GM21528 (cell line): ENCODE measurements at regions not wholly inside any gene's neighbourhood (a gene's known extent, or its start where the extent isn't known, plus 50 kb on each side); places are given as distances from the start of the nearest gene placed in this dataset.
"Not testable (repeated sequence)": the region's sequence is repeated elsewhere in the genome, so short reads cannot be mapped to it uniquely, and the experiment has no call there.

ENCODE experiments used
- ATAC-seq: cut with Tn5 transposase; IDR thresholded peaks from one replicate; pipeline ENCODE4 v1.9.1; 2021; ENCODE audit warnings: mild to moderate bottlenecking, moderate library complexity; ENCODE audit not compliant: unreplicated experiment, low FRiP score

DNA sequence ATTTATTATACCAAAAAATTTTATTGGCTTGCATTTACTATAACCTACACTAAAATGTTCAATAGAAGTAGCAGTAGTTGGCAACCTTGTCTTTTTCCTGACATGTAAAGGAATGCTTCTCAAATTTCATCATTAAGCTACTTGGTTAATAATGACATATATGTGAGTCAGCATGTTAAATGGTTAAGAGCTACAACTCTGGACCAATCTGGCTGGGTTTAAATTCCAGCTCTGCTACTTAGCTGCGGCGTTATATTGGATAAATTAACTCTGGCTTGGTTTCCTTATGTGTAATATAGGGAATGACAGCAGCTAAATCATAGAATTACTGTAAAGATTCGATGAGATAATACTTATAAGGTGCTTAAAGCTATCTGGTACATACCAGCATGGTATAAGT lies 53.7 kb upstream of the OTOGL start:
- no peak for ATAC-seq

DNA sequence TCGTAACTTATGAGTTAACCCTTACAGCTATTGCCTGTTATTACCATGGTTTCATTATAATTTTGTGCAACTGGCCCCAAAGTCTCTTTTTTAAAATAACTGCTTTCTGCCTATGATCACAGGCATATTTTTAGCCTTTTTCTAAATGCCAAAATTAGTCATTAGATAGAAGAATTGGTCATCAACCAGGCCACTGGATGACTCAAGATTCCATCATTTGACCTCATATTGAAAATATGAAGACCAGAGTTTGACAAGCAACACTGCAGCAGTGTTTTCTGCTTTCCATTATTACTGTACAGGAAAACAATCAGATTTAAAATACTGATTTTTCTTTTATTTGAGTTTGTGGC lies 54.7 kb upstream of the OTOGL start:
- ATAC-seq, result no peak

DNA sequence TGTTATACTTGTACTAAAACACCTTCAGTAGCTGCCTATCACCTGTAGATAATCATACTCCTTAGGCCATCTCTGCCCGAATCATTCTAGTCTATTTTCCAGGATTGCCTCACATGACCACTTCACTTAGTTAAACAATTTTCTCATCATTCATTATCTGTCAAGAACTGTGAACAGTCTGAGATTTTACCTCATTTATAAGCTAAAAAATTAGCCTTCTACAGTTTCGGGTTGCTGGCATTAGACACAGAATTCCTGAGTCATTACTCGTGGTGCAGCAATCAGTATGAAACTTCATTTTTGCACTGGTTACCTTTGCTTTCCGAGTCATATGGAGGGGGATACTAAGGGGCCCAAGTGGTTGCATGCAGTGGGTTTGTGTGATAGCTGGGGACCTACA lies 57.6 kb upstream of the OTOGL start:
- no peak for ATAC-seq

DNA sequence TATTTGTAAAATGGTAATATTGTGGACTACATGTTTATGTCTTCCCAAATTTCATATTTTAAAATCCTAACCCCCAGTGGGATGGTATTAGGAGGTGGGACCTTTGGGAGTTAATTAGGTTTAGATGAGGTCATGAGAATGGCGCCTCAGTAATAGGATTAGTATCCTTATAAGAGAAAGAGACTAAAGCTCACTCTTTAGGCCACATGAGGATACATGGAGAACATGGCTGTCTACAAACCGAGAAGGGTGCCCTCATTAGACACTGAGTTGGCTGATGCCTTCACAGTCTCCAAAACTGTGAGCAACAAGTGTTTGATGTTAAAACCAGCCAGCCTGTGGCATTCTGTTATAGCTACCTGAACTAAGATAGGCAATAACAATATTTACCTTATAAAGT lies 58.3 kb upstream of the OTOGL start:
- no peak for ATAC-seq

DNA sequence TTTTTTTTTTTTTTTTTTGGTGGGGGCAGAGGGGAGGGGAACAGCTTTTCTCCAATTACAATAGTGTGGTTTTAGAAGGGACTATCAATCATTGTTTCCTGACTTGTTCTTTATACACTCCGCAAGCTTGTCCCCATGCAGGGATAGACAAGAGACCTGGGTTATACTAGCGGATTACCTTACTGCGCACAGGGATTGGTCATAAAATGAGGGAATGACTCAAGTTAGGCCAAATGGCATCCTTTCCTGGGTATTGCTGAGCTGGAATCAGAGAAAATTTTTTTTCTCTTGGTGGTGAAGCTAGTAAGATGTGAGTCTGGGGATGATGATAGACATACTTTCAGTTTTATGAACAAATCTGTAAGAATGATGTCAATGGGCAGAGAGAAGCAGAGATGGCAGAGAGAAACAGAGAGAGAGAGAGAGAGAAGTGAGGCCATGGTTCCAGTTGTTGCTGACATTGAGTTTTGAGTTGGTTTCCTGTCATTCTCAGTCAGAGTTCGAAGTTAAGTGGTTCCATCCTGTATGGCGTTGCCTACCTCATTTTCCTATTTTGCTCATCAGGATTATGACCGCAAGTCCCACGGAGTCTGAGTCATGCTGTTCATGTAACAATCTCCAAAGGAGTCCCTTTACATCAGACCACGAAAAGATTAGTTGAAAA lies 59.1 kb upstream of the OTOGL start:
- no peak for ATAC-seq

DNA sequence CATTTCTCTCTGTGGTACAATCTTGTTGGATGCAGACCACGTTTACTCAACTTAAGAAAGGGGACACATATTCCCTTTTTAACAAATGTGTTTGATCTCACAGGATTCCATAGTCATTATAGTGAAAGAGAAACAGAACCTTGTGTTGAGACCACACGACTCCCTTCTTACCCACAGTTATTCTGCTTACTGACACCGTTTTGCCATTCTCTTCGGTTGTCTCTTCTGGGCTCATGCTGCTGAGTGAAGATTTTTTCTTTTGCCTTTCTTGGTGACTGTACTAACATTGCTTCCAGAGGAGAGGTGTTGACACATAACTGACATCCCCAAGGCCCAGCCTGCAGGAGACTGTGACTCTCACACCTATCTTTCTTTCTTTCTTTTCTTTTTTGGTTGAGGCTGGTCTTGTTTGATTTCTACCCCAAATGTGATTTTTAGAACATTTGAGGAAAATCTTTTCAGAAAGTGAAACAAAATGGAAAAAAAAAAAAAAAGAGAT lies 61.2 kb upstream of the OTOGL start:
- ATAC-seq, result no peak

DNA sequence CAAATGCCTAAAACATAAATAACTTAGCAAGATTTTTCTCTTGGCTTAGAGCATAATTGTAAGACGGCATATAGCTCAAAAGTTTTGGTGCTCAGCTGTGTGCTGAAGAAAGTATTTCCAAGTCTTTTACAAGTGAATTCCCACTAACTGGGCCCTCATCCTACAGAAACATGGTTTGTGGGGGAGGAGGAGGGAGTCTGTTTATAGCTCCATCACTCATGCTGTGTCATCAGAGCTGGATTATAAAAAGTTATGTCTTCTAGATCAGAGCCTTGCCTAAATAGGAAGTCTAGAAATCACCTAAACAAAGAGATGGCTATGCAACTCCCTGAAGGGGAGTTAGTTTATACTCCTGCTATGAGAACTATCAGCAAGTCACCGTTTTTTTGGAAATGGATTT lies 65.9 kb upstream of the OTOGL start:
- ATAC-seq, result no peak

DNA sequence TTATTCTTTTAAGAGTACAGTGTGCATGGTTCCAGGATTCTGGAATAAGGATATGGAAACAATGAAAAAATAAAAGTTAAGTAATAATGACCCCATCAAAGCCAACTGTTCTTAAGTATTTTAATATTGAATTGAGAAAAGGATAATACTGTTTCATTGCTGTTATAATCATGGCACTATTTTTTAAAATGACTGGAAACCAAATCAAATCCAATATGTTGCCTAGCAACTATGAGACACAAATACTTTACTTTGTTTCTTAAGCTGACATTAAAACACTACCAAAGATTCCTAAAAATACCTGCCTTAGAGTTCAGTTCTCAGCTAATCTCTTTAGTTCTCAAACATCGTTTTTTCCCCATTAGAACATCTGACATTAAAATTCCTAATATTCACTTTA lies 66.4 kb upstream of the OTOGL start:
- no peak for ATAC-seq

DNA sequence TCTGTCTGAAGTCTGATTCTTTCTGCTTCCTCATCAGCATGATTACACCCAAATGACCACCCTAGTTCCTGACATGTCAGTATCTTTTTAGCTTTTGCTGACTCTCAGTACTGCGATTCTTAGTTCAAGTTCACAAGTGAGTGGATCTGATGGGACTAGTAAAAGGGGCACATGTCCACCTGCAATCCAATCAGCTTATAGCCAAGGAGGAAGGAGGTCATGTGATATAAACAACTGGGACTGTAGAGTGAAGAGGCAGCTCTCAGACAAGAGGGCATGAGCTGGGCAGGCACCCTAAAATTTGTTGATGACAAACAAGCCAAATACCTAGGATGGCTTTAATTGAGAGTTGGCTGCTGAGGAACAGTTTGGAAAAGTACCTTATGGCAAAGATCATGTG lies 68.1 kb upstream of the OTOGL start:
- ATAC-seq, result no peak

DNA sequence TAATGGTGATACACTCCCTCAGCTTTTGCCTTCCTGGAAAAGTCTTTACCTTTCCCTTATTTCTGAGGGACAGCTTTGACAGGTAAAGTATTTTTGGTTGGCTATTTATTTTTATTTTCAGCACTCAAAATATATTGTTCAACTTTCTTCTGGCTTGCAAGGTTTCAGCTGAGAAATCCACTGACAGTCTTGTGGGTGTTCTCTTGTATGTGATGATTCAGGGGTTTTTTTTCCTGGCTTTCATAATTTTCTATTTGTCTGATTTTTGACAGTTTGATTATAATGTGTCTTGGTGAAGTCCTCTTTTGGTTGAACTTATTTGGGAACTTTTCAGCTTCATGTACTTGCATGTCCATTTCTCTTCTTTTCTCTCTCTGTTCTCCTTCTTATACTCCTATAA lies 73.7 kb upstream of the OTOGL start:
- ATAC-seq, result no peak

DNA sequence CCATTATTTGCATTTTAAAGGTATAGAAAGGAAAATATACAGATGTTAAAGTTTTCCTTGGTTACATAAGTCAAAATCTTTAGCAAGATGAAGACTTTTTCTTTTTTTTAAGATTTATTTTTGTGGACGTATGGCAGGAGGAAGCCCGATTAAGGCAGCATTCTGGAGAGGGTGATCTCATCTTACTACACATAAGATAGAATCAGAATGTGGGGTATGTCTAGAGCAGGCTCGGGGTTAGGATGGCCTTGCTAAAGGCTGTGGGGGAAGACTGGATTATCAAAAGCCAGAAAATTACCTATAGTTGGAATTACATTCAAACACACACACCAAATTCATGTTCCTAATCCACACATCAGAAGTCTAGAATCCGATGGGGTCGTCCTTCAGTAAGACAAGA lies 79.6 kb upstream of the OTOGL start:
- ATAC-seq, result no peak

DNA sequence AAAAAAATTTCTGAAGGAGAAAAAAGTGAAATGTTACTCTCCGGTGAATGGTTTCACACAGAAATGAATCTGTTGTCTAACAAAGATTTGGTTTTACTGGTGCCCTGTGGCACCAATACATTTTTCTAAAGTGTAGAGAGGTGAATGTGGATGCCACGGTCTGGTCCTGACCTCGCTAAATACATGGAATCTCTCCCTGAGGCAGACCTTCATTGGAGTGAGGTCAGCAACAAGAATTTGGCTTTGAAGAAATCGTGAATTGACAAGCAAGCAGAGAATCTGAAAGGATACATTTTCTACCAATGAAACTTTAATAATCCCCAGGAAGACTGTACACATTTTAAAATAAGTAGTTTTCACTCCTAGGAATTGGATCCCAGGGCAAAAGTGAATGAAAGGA lies 81.2 kb upstream of the OTOGL start:
- no peak for ATAC-seq

DNA sequence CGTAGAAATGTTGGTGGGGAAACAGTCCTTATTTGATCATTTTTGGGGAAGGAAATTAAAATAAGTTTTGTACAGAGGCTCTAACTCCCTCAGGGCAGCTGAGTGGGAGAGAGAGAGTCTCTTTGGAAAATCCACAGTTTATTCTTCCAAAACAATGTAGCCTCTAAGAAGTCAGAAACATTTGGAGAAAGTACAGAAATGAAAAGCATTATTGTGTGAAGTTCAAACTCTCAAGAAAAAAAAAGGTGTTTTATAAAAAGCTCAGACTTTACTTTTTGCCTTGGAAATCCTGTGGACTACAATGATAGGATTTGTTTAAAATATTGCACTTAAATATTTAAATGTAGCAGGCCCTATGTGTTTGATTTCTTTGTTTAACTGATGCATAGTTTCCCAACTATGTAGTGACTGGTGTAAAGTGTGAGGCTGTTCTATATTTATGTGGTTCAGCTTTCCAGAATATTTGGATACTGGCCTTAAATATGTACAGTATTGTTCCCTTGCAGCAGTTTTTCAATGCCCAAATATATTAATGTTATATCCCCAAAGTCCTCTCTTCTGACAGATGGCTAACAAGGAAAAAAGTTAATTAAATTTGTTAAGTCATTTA lies 82.0 kb upstream of the OTOGL start:
- ATAC-seq, result no peak

DNA sequence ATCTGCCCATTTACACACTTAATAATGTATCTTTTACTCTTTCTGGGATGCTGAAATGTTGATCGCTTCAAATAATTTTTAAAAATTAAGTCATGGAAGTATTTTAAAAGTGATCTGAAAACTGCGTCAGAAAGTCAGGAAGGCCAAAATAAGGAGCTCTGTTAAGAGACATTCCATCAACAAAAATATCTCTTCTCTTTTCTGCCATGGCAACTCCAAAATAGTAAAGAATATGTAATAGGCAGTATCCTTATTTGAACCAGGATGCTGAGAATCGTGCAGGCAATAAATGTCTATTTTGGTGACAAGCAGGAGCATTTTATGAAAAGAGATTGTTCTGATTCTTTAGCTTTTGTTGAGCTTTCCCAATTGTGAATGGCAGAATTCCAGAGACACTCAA lies 81.8 kb upstream of the PPP1R12A start:
- ATAC-seq, result no peak

DNA sequence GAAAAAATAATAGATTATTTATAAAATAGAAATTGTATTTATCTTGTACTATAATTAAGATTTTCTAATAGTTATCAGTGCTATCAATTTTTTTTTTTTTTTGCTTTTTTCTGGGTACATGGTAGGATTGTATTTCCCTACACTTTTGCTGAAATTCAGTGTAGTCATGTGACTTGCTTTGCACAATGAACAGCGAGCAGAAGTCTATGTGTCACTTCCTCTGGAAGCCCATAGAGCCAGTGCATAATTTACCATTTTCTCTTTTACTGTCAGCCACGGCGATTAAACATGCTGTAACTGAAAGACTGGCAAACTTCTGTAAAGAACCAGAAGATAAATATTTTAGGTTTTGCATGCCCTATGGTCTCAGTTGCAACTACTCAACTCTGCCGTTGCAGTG lies 80.8 kb upstream of the PPP1R12A start:
- ATAC-seq, result no peak

DNA sequence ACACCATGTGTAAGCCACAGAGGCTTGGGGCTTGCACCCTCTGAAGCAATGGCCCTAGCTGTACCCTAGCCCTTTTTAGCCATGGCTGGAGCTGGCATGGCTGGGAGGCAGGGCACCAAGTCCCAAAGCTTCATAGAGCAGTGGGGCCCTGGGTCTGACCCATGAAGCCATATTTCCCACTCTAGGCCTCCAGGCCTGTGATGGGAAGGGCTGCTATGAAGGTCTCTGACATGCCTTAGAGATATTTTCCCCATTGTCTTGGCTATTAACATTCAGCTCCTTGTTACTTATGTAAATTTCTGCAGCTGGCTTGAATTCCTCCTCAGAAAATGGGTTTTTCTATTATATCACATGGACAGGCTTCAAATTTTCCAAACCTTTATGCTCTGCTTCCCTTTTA lies 68.8 kb upstream of the PPP1R12A start:
- ATAC-seq, result not testable (repeated sequence)

DNA sequence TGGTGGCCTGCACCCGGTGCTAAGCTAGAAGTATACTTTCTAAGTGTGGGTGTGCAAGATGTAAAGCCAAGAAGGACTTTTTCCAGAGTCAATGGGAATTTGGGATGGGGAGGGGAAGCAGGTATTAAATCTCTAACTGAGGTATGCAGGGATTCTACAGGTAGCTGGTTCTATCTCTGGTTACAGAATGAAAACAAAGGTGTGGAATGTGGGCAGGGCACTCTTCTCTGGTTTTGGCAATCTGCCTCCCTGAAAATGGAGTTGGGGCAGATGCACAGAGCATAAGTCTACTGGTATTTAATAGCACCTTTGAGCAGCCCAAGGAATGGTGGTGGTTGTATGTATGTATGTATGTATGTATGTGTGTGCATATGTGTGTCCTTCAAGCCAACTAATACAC lies 66.7 kb upstream of the PPP1R12A start:
- ATAC-seq, result no peak

DNA sequence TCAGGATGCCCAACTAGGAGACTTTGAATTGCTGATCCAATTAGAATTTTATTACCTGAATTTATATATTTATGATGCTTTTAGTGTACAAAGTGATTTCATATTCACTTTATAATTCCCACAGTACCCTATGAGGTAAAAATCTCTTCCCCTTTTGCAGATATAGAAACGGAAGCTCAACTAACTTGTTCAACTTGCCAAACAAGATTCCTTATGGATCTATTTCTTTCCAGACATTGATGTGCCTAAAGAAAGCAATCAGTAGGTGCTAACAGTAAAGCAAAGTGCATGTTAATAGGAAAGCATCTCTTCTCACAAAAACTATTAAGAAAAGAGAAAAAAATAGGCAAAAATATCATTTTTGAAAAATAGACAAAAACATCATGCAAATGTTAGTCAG lies 65.9 kb upstream of the PPP1R12A start:
- no peak for ATAC-seq

DNA sequence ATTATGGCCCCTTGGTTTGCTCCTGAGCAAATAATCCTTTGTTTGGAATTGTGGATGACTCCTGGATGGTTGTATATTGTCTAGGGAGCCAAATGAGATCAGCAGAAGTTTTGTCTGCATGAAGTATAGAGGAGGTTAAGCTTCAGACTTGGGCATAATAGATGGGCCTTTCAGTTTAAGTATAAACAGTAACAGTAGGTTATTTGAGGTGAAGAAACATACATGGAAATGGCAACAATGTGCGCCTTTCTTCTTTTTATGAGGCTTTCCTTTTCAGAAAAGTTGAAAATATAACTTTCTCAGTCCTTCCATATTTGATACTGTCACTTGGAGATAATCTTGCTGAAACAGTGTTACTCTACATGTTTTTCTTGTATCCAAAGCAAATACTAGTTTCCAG lies 63.7 kb upstream of the PPP1R12A start:
- no peak for ATAC-seq

DNA sequence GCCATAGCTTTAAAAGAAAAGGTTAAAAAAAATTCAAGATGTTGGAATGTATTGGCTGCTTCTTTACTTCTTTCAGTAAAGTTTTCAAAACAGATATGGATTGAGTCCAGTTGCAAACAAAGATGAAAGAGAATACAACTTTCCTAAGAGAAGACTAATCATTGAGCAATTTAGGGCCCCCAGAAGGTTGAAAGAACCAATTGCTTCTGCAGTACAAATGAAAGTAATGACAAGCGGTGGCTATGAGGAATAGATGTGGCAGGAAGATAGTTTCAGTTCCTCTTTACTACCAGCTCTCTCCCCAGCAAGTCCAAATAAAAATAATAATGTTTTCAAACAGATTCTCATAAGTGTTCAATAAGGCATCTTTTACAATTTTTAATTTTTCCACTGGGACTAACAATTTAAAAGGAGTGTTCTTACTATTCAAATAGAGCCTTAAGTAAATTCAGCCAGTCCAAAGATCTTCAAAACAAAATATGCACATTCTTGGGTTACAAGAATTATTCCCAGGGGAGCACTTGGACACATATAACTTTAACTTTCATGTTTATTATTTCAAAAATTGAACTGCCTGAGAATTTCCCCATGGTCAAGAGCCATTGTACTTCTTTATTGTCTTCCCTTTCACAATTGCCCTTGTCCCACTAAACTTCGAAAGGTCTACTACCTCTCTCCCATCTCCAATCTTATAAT lies 62.3 kb upstream of the PPP1R12A start:
- peak; percentile 100 for ATAC-seq

DNA sequence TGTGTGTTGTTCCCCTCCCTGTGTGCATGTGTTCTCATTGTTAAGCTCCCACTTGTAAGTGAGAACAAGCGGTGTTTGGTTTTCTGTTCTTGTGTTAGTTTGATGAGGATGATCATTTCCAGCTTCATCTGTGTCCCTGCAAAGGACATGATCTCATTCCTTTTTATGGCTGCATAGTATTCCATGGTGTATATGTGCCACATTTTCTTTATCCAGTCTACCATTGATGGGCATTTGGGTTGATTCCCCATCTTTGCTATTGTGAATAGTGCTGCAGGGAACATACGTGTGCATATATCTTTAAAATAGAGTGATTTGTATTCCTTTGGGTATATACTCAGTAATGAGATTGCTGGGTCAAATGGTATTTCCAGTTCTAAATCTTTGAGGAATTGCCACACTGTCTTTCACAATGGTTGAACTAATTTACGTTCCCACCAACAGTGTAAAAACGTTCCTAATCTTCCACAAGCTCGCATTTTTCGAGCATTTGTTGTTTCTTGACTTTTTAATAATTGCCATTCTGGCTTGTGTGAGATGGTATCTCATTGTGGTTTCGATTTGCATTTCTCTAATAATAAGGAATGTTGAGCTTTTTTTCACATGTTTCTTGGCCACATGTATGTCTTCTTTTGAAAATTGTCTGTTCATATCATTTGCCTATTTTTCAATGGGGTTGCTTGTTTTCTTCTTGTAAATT lies 60.6 kb upstream of the PPP1R12A start:
- ATAC-seq, result not testable (repeated sequence)
